ENCODE measurements at regions not wholly inside any gene's neighbourhood (a gene's known extent, or its start where the extent isn't known, plus 50 kb on each side); places are given as distances from the start of the nearest gene placed in this dataset.

DNA sequence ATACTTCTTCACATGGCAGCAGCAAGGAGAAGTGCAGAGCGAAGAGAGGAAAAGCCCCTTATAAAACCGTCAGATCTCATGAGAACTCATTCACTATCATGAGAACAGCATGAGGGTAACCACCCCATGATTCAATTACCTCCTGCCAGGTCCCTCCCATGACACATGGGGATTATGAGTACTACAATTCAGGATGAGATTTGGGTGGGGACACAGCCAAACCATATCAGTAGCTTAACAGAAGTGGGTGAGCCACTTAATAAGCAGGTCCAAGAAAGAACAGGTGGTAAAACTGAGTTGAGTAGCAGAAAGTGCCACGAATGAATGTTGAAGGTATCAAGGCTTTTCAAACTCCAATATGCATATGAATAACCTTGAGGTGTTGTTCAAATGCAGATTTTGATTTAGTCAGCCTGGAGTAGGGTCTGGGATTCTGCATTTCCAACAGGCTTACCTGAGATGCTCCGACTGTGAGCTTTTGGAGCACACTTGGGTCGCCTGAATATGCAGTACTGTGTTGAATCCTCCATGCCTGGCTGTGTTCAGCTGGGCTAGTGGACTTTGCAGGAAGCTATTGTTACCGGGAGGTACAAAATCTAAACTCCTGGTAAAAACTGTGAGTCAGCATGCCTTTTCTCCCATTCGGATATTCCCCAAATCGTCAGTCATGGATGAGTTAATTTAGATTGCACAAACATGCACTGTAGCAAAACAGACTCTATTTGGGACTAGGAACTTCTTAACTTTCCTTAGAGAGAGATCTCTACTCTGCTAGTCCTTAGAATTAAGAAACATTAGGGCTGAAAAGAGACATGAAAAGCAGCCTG, 69.0 kb upstream of the PRKCQ start:
- DNase-seq (ENCODE audit: low read depth in 2 of 2) = no peak

DNA sequence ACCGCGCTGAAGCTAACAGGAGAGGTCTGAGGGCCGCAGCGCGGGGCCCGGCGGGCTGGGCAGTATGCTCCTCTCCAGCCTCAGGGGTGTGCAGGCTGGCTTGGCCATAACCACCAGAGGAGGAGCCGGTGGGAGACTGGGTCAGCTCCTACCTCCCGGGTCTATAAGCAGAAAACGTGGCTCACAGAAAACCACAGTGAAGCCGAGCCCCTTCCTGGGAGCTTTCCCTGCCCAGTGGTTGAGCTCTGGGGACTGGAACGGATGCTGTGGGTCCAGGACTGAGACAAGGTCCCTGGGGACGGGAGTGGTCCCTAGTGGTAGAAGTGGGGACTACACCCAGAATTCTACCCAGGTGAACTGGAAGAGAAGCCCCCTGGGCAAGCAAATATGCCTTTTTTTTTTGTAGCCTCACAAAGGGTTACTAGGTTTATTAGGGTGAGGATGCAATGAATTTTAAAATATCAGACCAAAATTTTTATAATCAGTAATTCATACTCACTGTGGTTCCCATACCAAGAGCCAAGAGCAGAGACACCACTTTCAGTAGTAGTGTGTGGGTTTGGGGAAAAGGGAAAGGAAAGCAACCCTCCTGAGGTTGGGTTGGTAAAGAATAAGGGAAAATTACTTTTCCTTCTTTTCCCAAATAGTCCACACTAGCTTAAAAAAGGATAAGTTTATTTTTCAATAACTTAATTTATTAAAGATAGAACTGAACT, 67.9 kb upstream of the PRKCQ start:
- peak; percentile 41 to 68 for DNase-seq (ENCODE audit: low read depth in 2 of 2)

DNA sequence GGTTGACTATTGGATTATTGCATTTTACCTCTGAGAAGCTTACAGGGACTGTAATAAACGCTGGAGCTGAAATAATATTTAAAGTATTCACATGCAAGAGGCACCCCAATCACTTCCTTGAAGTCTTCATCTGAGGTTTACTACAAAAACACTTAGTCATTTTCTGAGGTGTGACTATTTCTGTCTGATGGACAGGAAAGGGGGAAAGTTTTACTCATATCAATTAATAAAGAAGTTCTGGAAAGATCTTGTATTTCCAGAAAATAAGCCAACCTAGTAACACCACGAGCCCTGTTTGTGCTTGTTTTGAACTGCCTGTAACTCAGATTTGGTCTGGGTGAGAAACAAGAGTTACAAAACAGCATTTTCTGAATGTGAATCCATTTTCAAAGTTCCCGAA, 63.9 kb upstream of the PRKCQ start:
- DNase-seq (ENCODE audit: low read depth in 2 of 2) = no peak

DNA sequence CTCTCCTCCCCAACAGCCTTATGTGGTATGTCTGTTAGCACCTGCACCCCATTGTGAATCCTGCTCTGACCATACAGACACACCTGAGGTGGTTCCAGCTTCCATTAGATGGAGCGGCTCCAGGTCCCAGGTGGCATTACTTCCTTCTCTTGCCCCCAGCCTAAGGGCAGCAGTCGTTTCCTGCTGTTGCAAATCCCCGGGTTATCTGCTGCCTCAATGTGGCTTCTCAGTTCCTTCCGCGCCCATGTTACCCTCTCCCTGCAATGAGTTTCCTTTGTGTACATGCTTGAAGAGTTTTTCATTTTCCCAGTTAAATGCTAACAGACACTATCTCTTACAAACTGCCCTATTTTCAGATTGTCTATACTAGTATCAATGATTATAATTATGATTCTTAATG, 62.8 kb upstream of the PRKCQ start:
- no peak for DNase-seq (ENCODE audit: low read depth in 2 of 2)

DNA sequence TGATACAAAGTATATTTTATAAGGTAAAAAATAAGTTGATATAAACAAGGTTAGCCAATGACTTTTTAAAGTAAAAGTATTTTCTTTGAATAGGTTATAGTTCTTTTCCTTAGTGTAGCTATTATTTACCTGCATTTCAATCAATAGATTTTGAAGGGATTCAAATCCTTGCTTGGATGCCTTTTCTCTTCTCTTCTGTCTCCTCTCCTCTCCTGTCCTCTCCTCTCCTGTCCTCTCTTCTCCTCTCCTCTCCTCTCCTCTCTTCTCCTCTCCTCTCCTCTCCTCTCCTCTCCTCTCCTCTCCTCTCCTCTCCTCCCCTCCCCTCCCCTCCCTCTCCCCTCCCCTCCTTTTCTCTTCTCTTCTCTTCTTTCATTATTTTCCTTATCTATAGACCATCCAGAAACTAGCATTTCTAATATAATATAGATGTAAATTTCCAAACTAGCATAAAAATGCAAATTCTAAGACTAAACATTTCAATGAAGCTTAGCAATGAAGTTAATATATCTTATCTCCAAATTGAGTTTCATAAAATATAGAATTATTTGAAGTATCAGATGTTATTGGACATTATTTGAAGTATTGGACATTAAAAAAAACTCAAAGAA, 60.5 kb upstream of the PRKCQ start:
- no peak for DNase-seq (ENCODE audit: low read depth in 2 of 2)

DNA sequence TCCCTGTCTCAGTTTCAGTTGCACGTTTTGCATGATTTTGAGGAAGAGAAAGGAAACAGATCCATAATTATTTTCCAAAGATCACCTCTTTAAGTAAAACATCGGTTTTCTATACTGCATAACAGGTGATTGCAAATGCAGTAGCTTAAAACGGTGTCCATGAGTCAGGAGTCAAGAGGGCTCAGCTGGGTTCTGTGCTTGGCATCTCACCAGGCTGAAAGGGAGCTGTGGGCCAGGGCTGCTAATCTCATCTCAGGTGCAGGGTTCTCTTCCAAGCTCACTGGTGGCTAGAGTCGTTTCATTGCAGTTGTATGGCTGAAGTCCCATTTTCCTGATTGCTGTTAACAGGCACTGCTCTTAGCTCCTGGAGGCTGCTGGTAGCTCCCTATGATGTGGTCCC, 57.0 kb upstream of the PRKCQ start:
- no peak for DNase-seq (ENCODE audit: low read depth in 2 of 2)

DNA sequence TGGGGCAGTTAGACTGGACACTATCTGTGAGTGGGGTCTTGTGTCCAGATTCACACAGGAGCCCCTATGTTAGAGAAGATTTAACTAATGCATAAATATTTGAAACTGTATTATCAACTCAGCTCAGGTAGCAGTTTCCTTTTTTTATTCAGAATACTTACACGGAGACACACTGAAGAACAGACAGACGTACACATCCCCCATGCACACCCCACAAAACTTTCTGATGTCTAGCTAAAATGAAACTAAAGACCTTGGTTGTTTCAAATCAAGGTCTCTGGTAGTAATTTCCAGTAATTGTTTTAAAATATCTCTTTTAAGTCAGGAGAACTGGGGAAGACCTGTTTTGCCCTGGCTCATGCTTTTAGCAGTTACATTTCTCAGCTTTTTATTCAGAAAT, 55.7 kb upstream of the PRKCQ start:
- no peak for DNase-seq (ENCODE audit: low read depth in 2 of 2)
